ENCODE measurements at regions not wholly inside any gene's neighbourhood (a gene's known extent, or its start where the extent isn't known, plus 50 kb on each side); places are given as distances from the start of the nearest gene placed in this dataset.

- no peaks in the 10 kb centered on the region for H3K36me3 ChIP-seq
- no peaks in the 10 kb centered on the region for H3K4me1 ChIP-seq (ENCODE audit: control insufficient read depth in 1 of 2, insufficient read depth in 1 of 2, low read depth in 1 of 2, low read length in 1 of 2)
- no peaks in the 10 kb centered on the region for H3K27me3 ChIP-seq
- no peak overlapping the region for H3K27ac ChIP-seq
- TF ChIP-seq, protein P1, sequence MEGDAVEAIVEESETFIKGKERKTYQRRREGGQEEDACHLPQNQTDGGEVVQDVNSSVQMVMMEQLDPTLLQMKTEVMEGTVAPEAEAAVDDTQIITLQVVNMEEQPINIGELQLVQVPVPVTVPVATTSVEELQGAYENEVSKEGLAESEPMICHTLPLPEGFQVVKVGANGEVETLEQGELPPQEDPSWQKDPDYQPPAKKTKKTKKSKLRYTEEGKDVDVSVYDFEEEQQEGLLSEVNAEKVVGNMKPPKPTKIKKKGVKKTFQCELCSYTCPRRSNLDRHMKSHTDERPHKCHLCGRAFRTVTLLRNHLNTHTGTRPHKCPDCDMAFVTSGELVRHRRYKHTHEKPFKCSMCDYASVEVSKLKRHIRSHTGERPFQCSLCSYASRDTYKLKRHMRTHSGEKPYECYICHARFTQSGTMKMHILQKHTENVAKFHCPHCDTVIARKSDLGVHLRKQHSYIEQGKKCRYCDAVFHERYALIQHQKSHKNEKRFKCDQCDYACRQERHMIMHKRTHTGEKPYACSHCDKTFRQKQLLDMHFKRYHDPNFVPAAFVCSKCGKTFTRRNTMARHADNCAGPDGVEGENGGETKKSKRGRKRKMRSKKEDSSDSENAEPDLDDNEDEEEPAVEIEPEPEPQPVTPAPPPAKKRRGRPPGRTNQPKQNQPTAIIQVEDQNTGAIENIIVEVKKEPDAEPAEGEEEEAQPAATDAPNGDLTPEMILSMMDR (IDR thresholded peaks at IDR 0.05) = no peak
- H3K9me3 ChIP-seq = no peaks in the 10 kb centered on the region
- no peak overlapping the region for H3K4me3 ChIP-seq (ENCODE audit: low read depth in 1 of 2, low read length in 1 of 2)
Observed at GRCh38 chr12:114780746-114781399, 96.9 kb upstream of the TBX3 start.

- no peaks in the 10 kb centered on the region for H3K36me3 ChIP-seq
- H3K27me3 ChIP-seq = no peaks in the 10 kb centered on the region
- no peak overlapping the region for H3K27ac ChIP-seq
Observed at GRCh38 chr12:114779647-114780046, 95.7 kb upstream of the TBX3 start.

GRCh38 chr12:114779186-114779585 is 95.2 kb upstream of the TBX3 start:
- Histone ChIP-seq H3K4me3 (ENCODE audit: low read depth in 1 of 2, low read length in 1 of 2) (no peak overlapping the region), H3K27me3 (no peaks in the 10 kb centered on the region), H3K36me3 (no peaks in the 10 kb centered on the region), H3K27ac (no peak overlapping the region), H3K4me1 (ENCODE audit: control insufficient read depth in 1 of 2, insufficient read depth in 1 of 2, low read depth in 1 of 2, low read length in 1 of 2) (no peaks in the 10 kb centered on the region), H3K9me3 (no peaks in the 10 kb centered on the region)
- TF ChIP-seq, protein P1 (IDR thresholded peaks at IDR 0.05) = no peak

More at GRCh38 chr12:114779647-114780046, 95.7 kb upstream of the TBX3 start:
- TF ChIP-seq, protein P1 (IDR thresholded peaks at IDR 0.05) = no peak
- no peaks in the 10 kb centered on the region for H3K4me1 ChIP-seq (ENCODE audit: control insufficient read depth in 1 of 2, insufficient read depth in 1 of 2, low read depth in 1 of 2, low read length in 1 of 2)
- no peaks in the 10 kb centered on the region for H3K9me3 ChIP-seq
- no peak overlapping the region for H3K4me3 ChIP-seq (ENCODE audit: low read depth in 1 of 2, low read length in 1 of 2)

GRCh38 chr12:114776731-114777442 is 92.9 kb upstream of the TBX3 start:
- Histone ChIP-seq H3K4me1 (ENCODE audit: control insufficient read depth in 1 of 2, insufficient read depth in 1 of 2, low read depth in 1 of 2, low read length in 1 of 2) (no peaks in the 10 kb centered on the region), H3K9me3 (no peaks in the 10 kb centered on the region), H3K4me3 (ENCODE audit: low read depth in 1 of 2, low read length in 1 of 2) (no peak overlapping the region), H3K27ac (no peak overlapping the region), H3K27me3 (no peaks in the 10 kb centered on the region), H3K36me3 (no peaks in the 10 kb centered on the region)
- TF ChIP-seq, protein P1 (IDR thresholded peaks at IDR 0.05) = no peak

- H3K27ac ChIP-seq = no peak overlapping the region
- H3K27me3 ChIP-seq = no peaks in the 10 kb centered on the region
- no peaks in the 10 kb centered on the region for H3K9me3 ChIP-seq
- no peaks in the 10 kb centered on the region for H3K4me1 ChIP-seq (ENCODE audit: control insufficient read depth in 1 of 2, insufficient read depth in 1 of 2, low read depth in 1 of 2, low read length in 1 of 2)
- TF ChIP-seq, protein P1 (IDR thresholded peaks at IDR 0.05) = no peak
- H3K4me3 ChIP-seq (ENCODE audit: low read depth in 1 of 2, low read length in 1 of 2) = no peak overlapping the region
- H3K36me3 ChIP-seq = no peaks in the 10 kb centered on the region
Observed at GRCh38 chr12:114774699-114775098, 90.7 kb upstream of the TBX3 start.
